ENCODE measurements at regions not wholly inside any gene's neighbourhood (a gene's known extent, or its start where the extent isn't known, plus 50 kb on each side); places are given as distances from the start of the nearest gene placed in this dataset.

DNA sequence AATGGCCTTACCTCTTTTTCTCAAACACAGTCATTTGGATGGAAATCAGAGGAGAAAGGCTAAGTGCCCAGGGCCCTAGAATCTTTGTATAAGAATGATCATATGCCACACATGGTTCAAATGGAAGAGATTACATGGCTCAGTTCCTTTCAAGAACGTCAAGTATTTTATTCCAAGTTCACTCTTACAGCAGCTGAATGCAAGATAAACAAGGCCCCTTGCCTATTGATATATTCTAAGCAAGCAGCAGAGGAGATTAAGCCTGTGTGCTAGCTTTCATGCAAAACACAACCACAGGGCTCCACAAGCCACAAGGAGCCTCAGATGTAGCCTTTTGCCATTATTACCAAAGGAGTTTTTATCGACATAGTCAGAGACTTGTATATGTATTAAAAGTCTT is 55.3 kb upstream of the SLCO6A1 start:
- TF ChIP-seq, protein P1, sequence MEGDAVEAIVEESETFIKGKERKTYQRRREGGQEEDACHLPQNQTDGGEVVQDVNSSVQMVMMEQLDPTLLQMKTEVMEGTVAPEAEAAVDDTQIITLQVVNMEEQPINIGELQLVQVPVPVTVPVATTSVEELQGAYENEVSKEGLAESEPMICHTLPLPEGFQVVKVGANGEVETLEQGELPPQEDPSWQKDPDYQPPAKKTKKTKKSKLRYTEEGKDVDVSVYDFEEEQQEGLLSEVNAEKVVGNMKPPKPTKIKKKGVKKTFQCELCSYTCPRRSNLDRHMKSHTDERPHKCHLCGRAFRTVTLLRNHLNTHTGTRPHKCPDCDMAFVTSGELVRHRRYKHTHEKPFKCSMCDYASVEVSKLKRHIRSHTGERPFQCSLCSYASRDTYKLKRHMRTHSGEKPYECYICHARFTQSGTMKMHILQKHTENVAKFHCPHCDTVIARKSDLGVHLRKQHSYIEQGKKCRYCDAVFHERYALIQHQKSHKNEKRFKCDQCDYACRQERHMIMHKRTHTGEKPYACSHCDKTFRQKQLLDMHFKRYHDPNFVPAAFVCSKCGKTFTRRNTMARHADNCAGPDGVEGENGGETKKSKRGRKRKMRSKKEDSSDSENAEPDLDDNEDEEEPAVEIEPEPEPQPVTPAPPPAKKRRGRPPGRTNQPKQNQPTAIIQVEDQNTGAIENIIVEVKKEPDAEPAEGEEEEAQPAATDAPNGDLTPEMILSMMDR (conservative IDR thresholded peaks at IDR 0.05; ENCODE audit: control insufficient read depth, insufficient read depth, low read depth, low read length): no peak
- DNase-seq (ENCODE audit: low read depth): no peak
- no peak overlapping the region for H3K4me3 ChIP-seq (ENCODE audit: control insufficient read depth, low read depth, low read length)

DNA sequence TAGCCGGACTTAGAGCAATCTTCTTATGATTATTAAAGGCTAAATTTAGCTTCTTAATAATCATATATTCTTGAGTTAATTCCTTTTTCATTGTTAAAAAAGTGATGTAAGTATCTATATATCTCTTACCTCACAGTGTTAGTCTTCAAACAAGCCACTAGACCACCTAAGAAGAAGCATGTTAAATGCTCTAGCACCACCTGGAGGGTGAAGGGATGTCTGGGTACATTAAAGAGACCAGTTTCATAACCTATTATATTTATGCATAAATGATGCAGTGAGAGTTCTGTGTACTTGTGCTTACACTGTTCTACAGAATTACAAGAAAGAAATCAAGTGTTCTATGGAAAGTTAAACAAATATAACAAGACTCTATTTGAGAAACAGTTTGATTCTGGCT is 55.9 kb upstream of the SLCO6A1 start:
- H3K4me3 ChIP-seq (ENCODE audit: control insufficient read depth, low read depth, low read length): no peak overlapping the region
- TF ChIP-seq, protein P1 (conservative IDR thresholded peaks at IDR 0.05; ENCODE audit: control insufficient read depth, insufficient read depth, low read depth, low read length): no peak
- peak; percentile 20 for DNase-seq (ENCODE audit: low read depth)

DNA sequence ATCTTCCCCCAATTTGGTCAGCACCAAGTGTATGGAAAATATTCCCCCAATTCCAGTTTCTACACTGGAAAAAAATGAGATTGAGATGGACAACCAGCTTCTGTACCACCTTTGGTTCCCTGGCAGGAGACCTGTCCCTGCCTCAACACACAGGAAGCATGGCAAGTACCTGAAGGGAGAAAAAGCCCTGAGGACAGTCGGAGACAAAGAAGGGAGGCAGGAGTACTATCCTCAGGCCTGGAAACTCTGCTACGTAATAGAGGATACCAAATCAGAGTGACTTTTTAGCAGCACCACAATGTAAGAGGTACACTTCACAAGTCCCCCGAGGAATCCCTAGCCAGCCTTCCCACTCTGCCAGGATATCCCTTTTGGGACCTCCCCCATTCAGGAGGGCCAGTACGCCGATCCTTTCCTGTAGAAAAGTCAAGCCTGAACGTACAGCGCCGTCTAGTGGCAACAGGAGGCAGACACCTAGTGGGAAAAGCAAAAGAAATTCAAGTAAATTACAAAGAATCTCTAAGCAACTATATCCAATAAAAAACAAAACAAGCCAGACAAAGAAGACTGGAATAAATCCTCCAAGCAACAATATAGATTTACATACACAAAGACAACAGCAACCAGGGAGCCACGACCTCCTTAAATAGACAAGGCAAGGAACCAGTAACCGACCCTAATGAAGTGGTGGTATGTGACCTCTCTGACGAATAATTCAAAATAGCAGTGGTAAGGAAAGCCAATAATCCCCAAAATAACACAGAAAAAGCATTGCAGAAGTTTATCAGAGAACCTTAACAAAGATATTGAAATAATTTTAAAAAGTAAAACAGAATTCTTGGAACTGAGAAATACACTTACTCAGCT is 63.3 kb upstream of the SLCO6A1 start:
- H3K4me3 ChIP-seq (ENCODE audit: control insufficient read depth, low read depth, low read length): no peak overlapping the region
- DNase-seq (ENCODE audit: low read depth): peak; percentile 50
- TF ChIP-seq, protein P1 (conservative IDR thresholded peaks at IDR 0.05; ENCODE audit: control insufficient read depth, insufficient read depth, low read depth, low read length): peak; percentile 96

DNA sequence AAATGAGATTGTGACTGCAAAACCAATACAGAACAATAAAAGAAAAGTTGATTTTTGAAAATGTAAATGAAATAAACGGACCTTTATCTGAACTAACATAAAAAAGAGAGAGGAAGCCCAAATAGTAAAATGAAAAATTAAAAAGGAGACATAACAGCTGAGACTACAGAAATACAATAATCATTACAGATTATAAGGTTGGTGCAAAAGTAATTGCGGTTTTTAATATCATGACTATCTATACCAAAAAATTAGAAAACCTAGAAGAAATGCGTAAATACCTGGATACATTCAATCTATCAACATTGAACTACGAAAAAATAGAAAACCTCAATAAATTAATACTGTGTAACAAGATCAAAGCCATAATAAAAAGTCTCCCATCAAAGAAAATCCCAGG is 71.9 kb upstream of the SLCO6A1 start:
- H3K4me3 ChIP-seq (ENCODE audit: control insufficient read depth, low read depth, low read length): no peak overlapping the region
- TF ChIP-seq, protein P1 (conservative IDR thresholded peaks at IDR 0.05; ENCODE audit: control insufficient read depth, insufficient read depth, low read depth, low read length): no peak
- no peak for DNase-seq (ENCODE audit: low read depth)

GRCh38 chr5:102578362-102578761 is 79.6 kb upstream of the SLCO6A1 start:
- TF ChIP-seq, protein P1 (conservative IDR thresholded peaks at IDR 0.05; ENCODE audit: control insufficient read depth, insufficient read depth, low read depth, low read length): no peak
- no peak for DNase-seq (ENCODE audit: low read depth)
- H3K4me3 ChIP-seq (ENCODE audit: control insufficient read depth, low read depth, low read length): no peak overlapping the region

- no peak for DNase-seq (ENCODE audit: low read depth)
- no peak overlapping the region for H3K4me3 ChIP-seq (ENCODE audit: control insufficient read depth, low read depth, low read length)
- TF ChIP-seq, protein P1 (conservative IDR thresholded peaks at IDR 0.05; ENCODE audit: control insufficient read depth, insufficient read depth, low read depth, low read length): no peak
These were observed 80.6 kb upstream of the SLCO6A1 start for GRCh38 chr5:102579379-102579778.
